HG03039 (cell line): ENCODE measurements at regions not wholly inside any gene's neighbourhood (a gene's known extent, or its start where the extent isn't known, plus 50 kb on each side); places are given as distances from the start of the nearest gene placed in this dataset.

Experiments used
- ATAC-seq: cut with Tn5 transposase; IDR thresholded peaks from one replicate; pipeline ENCODE4 v1.9.1; 2021; ENCODE audit warnings: mild to moderate bottlenecking, moderate library complexity; ENCODE audit not compliant: unreplicated experiment

GRCh38 chr18:56545464-56545863, 92.9 kb downstream of the TXNL1 start:
- ATAC-seq = no peak

DNA sequence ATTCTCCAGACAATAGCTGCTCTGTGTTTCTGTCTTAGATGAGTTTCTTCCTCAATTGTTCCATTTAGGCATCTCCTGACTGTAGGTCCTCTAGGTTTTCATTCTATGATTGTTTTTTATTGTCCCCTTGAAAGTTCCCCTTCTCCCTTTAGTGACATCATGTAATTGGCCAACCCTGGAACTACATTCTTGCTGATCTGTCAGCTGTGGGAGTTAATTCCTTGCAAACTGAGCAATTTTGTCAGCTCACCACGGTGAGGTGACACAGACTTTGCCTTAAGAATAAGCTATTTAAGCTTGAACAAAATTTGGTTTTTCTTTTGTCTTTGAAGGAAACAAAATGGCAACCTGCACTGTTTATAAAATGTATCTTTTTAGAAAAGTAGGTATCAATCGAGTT, 95.9 kb downstream of the TXNL1 start:
- no peak for ATAC-seq

DNA sequence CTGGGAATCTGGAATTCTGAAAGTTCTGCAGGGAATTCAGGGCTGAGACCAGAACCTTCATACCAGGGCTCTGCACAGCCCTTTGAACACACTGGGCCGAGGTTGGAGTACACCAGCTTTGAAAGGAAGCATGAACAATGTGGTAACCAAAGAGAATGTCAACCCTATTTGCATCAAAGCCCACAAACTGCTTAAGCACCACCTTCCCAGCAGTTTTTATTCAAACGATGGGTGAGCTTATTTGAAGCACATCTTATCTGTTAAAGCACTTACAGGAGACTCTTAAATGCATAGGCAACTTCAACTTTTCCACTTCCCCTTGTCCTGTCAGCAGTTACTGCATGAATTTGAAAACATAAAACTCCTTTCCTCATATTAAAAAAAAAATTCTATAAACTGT, 96.6 kb downstream of the TXNL1 start:
- ATAC-seq = peak; percentile 53

DNA sequence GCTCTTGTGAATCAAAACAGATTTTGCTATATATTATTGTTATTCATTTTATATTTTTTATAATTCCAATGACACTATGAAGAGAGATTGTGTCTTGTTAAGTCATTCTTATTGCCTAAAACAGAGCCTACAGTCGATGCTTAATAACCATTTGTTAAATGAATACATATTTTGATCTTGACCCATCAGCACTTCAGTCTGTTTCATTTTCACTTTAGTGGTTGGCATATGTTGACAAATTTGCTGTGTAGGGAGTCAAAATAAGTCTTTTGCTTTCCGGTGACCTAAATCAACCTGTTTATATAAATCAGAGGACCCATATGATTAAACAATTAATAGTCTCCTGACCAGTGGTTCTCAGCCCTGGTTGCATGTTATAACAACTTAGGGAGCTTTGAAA, 97.1 kb downstream of the TXNL1 start:
- ATAC-seq = no peak

DNA sequence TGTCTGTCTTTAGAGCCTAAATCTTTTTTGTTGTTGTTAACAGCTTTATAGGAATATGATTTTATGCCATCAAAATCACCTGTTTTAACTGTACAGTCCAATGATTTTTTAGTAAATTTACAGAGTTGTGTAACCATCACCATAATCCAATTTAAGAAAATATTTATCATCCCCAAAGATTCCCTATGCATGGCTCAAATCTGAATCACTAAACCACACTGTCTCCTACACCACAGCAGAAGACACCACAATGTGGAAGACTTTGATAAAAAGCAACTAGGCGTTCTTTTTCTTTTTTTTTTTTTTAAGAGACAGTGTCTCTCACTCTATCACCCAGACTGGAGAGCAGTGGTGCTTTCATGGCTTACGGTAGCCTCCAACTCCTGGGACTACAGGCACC, 99.6 kb downstream of the TXNL1 start:
- ATAC-seq = no peak

DNA sequence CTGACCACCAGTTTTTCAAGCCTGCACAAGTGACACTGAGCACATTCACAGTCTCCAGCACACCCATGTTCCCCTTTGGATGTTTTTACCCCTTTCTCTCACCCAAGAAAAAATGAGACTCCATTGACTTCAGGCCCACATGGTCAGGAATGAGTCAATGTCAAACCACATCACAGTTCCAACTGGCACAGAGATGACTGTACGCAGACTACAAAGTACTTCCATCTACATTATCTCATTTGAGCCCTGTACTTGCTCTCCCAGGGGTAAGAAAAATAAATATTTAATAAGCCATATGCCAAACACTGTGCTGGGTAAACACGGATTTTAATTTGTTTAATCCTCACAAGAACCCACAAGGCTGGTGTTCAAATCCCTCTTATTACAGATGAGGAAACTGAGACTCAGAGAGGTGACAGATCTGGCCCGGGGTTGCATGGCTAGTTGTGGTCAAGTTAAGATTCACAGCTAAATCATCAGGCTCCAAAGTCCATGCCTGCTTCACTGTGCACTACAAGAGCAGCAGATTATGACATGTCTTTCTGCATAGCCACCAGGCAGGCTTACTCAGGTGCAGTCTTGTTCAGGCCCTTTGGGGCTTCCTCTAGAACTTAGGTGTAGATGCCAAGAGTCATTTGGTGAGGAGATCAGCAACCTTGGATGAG, 106.1 kb downstream of the TXNL1 start:
- ATAC-seq = peak; percentile 97

- ATAC-seq = no peak
These were observed 115.6 kb downstream of the TXNL1 start for GRCh38 chr18:56522816-56523215.

DNA sequence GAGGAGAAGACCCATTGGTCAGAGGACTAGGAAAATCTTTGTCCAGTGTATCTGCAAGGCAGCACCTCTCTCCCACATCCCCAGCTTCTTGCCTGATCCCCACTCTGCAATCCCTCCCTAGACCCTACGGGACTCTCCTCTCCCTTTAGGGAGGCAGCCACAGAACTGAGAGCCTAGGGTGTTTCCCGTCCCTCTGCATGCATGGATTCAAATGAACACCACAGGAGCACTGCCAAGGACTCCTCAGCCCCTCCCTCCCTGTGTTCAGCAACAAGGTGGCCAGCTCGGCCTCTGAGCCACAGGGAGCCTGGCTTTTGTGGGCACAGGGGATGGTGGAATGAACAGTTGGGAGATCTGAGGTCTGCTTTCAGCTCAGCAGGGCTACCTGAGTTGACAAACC, 117.1 kb downstream of the TXNL1 start:
- no peak for ATAC-seq

DNA sequence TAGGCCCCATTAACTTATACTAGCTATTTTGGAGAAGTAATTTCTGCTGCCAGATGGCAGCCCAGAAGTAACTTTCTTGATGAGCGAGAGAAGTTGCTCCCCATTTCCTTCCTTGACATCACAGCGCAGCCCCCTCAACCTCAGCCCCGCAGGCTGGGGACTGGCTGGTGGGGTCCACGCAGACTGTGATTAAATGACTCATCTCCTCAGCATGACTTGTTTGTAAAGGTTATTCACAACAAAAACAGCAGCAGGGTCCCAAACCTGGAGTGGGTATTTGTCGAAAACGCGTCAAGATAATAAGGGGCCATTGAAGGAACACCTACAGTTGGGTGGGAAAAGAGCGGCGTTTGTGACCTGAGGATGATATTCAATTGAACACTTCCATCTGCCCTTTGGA, 120.6 kb downstream of the TXNL1 start:
- ATAC-seq = no peak

DNA sequence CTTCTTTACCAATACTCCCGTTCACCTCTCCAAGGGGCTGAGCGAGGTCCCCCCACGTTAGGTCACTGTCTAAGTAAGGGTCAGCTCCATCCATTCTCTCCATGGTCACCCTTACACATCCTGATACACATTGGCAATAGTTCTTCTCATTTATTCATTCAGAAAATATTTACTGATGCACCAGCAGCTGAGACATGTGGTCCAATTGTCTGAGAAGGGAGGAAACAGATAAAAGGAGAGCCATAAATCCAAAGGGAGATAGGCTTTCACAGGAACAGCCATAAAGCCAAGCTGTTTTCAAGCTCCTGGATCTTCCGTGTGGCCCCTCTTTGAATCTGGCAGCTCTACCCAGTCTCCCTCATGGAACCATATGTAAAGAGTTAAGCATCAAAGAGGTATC, 121.2 kb downstream of the TXNL1 start:
- ATAC-seq = no peak

- ATAC-seq = no peak
These were observed 121.6 kb downstream of the TXNL1 start for GRCh38 chr18:56516789-56517188.

DNA sequence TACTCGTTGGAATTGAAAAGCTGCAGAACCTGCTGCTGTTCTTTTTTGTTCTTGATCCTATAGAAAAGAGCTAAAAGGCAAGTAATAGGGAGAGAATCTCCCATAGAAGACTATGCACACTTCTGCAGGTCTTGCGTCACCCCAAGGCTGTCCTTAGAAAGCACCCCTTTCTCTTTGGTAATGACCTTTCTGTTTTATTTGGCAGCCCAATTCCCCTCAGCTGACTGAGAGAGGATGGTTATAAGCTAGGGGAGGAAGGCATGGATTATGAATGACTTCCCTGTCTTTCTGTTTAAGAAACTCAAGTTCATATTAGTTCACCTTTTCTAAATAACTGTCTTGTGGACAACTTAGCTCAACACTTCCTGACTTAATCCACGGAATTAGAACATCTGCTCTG, 122.9 kb downstream of the TXNL1 start:
- ATAC-seq = no peak

GRCh38 chr18:56511996-56512395, 126.4 kb downstream of the TXNL1 start:
- ATAC-seq = peak; percentile 59

DNA sequence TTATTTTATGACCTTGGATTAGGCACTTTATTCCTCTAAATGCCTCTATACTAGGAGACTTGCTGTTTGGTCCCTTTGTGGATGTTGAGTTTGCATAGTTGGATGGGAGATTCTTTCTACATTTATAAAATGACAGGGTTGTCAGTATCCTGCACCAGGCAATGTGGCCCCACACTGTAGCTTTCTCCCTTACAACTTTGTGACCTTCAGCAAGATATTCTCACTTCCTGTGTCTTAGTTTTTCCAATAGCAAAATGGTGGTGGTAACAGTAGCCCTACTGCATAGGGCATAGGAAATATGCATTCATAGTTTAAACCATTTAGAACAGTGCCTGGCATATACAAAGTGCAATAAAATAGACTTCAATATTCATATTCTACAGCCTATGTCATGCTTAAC, 128.3 kb downstream of the TXNL1 start:
- ATAC-seq = no peak

- ATAC-seq = no peak
These were observed 128.7 kb downstream of the TXNL1 start for GRCh38 chr18:56509656-56510055.

GRCh38 chr18:56508370-56509036, 129.9 kb downstream of the TXNL1 start:
- no peak for ATAC-seq

GRCh38 chr18:56505971-56506370, 132.4 kb downstream of the TXNL1 start:
- no peak for ATAC-seq

GRCh38 chr18:56505293-56505692, 133.1 kb downstream of the TXNL1 start:
- ATAC-seq = no peak

DNA sequence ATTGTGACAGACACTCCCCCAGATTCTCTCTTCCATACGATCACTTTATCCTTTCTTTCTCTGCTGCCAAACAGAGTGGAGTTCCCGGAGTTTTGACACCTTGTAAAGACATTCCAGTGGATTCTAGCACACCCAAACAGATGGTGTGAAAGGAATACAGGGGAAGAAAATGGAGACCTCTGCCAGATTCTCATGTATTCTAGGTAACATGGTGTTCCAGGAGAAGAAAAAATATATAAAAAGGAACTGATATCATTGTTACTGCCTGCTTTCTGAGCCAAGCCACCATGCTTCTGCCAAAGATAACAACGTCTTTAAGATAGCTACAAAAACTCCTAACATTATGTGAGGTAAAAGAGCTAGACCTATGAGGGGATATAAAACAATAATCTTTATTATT, 136.5 kb downstream of the TXNL1 start:
- ATAC-seq = no peak

DNA sequence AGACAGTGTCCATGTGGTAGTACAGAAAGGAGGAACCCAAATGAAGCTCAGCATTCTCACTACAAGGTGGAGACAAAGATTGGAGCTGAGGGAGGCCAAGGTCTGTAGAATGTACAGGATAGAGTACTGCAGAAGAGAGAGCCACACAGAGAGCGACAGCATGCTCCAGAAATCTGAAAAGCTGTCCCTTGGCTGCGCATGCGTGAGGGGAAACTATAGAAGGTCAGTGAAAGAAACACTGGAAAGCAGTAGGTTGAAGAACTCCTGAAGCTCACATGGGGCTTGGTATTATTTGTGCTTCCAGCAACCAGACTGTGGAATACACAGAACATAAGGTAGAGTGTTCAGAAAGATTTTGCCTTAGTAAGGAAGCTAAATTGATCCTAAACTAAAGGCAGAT, 142.5 kb downstream of the TXNL1 start:
- no peak for ATAC-seq

DNA sequence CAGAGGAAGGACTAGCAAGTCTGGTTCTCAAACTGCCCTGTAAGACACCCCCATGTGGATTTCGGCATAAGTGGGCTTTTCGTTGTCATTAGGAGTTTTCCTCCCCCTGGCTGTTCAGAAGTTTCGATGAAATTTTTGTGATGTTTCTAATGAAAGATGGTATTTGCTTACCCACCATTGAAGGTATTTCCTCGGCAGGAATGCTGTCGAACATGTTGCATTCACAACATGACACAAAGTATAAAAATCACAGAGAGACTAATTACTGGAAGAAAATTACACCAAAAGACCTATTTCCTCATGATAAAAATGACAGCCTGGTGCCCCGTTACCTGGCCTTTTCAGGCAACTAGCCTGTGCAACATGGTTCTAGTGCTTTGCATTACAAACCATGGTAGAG, 144.9 kb downstream of the TXNL1 start:
- ATAC-seq = no peak

DNA sequence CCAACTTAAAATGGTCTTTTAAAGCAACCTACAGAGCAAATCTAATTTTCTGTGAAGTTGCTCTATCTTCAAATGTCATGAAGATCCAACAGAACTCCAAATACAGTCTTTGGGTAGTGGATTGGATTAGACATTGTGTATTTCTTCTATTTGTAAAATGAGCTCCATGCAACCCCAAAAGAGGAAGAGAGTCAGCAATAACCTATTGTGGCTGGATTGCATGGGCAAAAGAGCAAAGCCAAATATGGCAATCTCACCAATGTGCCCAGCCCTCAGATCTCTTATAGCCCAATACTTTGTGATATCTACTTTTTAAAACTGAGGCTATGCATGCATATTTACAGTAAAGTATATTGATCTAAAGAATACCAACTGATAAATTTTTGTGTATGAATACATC, 146.3 kb downstream of the TXNL1 start:
- no peak for ATAC-seq

DNA sequence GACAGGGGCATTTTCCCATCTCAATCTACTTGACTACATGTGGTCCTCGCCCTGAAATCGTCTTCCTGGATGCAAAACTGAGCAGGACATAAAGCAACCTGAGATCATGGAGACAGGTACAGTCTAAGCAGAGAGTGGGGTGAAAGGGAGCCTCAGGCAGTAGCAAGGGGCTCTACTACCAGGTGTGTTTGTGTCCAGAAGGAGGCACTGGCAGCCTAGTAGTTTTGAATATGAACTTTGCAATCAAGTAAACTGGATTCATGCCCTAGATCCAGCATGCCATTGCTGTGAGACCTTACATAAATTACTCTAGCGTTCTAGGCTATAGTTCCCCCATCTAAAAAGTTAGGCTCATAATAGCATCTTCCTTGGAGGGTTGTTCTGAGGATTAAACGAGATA, 147.4 kb downstream of the TXNL1 start:
- no peak for ATAC-seq
